GM10248 (cell line): ENCODE measurements at regions not wholly inside any gene's neighbourhood (a gene's known extent, or its start where the extent isn't known, plus 50 kb on each side); places are given as distances from the start of the nearest gene placed in this dataset.

Source experiments
- CTCF ChIA-PET: fragments of 300-600 bp; sonication (Branson Sonifier 250); formaldehyde crosslinking; extraction: SDS; loops from one replicate; lab custom pipeline; 2021; ENCODE audit warnings: antibody characterized with exemption; lab: Yijun Ruan, JAX
- POLR2A ChIA-PET: fragments of 350-650 bp; sonication (Branson Sonifier 250); formaldehyde crosslinking; extraction: SDS; loops from one replicate; lab custom pipeline; 2020; ENCODE audit warnings: antibody characterized with exemption; lab: Yijun Ruan, JAX
- DNase-seq: peaks from one replicate; pipeline ENCODE4 v3.0.0; 2012; ENCODE audit errors: extremely low spot score
- TF ChIP-seq, protein P1 (sequence below): IDR thresholded peaks from 2 replicates; pipeline ENCODE4 v1.5.1; 2012; ENCODE audit warnings: mild to moderate bottlenecking, low read depth; ENCODE audit errors: extremely low read depth, missing control alignments, control extremely low read depth

DNA sequence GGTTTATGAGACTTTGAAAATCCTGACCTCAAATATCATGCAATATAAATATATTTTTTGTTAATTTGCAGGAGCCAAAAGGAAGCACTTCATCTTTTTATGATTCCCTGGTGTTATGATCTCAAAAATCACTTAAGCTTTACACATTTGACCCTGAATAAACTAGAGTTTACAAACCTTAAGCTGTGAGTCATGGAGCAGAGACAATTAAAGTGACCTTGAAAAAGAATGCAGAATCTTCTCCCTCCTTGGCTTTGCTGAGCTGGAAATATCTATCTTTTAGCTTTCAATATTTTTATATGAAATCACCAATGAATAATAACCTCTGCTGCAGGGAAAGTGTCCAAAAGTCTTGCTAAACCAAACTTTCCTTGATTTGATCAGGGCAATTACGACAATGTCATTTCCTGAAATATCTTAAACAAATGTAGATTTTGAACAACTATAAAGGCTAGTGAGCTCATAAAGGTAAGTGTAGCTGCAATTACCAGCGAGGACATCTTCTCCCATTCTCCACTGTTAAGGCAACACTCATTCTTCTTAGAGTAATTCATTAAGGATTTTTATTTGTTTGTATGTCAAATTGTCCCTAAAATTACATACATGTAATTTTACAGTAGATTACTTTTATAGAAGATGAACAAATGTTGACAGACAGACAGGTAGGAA, 747.0 kb upstream of the LUZP2 start:
- ChIA-PET POLR2A (no interaction called here), CTCF (interaction anchor here (1.0 kb wide), 1 partner anchor 17 kb away, joined by 3 read pairs; no protein-coding TSS in a partner anchor)
- TF ChIP-seq, protein P1, sequence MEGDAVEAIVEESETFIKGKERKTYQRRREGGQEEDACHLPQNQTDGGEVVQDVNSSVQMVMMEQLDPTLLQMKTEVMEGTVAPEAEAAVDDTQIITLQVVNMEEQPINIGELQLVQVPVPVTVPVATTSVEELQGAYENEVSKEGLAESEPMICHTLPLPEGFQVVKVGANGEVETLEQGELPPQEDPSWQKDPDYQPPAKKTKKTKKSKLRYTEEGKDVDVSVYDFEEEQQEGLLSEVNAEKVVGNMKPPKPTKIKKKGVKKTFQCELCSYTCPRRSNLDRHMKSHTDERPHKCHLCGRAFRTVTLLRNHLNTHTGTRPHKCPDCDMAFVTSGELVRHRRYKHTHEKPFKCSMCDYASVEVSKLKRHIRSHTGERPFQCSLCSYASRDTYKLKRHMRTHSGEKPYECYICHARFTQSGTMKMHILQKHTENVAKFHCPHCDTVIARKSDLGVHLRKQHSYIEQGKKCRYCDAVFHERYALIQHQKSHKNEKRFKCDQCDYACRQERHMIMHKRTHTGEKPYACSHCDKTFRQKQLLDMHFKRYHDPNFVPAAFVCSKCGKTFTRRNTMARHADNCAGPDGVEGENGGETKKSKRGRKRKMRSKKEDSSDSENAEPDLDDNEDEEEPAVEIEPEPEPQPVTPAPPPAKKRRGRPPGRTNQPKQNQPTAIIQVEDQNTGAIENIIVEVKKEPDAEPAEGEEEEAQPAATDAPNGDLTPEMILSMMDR = no peak
- no peak for DNase-seq

DNA sequence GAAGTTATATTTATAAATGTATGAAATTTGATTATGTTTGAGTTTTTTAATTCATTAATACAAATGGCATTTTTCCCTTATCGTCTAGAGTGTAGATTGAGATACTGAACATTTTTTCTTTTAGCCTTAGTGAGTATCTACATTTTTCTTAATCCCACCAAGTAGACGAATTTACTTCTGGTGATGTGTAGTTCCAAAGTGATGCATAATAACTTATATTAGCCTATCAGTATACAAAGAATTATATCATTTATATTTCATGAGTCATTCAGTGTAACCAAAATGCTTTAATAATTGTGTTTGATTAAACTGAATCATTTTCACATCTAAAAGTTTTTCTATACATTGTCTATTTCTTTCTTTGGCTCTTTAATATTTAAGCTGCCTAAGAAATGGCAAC, 745.6 kb upstream of the LUZP2 start:
- CTCF ChIA-PET = no interaction called here
- DNase-seq = no peak
- TF ChIP-seq, protein P1 = no peak
- POLR2A ChIA-PET = no interaction called here

DNA sequence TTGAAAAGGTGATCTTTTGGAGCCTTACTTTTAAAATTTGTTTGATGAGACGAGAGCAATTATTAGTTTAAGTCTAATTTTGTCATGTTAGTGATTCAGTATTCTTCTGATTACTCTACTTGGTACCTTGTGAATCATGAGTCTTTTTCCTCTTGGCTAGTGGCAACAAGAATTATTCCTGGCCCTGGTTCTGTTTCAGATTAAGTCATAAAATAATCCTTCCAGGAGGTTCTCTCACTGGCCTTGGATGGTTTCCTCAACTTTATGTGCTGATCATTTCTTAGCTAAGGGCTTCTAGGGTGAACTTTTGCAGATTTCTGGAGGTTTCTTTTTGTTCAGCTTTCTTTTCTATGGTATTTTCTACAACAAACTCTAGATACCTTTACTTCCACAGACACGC, 741.8 kb upstream of the LUZP2 start:
- ChIA-PET POLR2A (no interaction called here), CTCF (interaction anchor here (0.7 kb wide), 1 partner anchor 61 kb away, joined by 3 read pairs; no protein-coding TSS in a partner anchor)
- TF ChIP-seq, protein P1 = no peak
- DNase-seq = no peak

DNA sequence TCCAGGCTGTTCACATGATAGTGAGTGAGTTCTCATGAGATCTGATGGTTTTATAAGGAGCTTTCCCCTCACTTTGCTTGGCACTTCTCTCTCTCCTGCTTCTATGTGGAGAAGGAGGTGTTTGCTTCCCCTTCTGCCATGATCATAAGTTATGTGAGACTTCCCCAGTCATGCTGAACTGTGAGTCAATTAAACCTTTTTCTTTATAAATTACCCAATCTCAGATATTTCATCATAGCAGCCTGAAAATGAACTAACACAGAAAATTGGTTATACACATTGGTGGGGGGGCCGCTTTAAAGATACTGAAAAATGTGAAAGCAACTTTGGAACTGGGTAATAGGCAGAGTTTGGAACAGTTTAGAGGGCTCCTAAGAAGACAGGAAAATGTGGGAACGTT, 741.1 kb upstream of the LUZP2 start:
- TF ChIP-seq, protein P1 = no peak
- no peak for DNase-seq
- POLR2A ChIA-PET = no interaction called here
- CTCF ChIA-PET = no interaction called here

DNA sequence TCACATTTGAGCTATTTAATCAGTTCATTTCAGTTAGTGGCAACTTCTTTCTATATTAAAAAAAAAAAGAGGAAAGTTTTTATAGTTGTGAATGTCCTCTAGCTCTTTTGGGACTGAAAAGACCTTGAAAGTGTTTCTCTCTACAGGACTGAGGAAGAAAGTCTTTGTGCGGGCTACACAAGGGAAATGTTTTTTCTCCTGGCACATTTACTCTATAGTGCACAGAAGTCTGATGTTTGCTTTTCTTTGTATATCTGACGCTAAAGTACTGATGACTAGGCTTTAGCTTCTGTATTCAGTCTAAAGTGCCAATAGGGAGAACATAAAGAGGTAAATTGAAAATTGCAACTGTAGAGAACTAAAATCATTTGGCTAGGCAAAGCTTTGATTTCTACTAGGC, 737.4 kb upstream of the LUZP2 start:
- TF ChIP-seq, protein P1 = no peak
- ChIA-PET CTCF (no interaction called here), POLR2A (no interaction called here)
- DNase-seq = no peak

DNA sequence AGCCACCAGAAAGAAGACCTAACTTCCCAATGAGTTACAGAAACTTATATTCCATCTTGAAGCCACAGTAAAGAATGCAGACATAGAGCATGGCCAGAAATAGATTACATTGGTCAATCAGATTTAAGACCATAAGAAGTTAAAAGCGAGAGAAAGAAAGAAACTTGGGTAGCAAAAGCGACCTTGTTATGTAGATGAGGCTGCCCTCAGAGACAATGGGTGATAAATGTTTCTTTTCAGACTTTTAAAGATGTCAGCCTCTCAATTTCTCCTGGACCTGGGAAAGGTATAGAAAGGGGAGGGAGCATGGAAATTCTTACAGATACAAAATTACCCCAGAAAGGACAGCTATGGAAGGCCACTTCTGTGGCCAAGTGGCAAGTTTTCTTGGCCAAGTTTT, 732.6 kb upstream of the LUZP2 start:
- CTCF ChIA-PET = no interaction called here
- POLR2A ChIA-PET = no interaction called here
- TF ChIP-seq, protein P1 = no peak
- DNase-seq = no peak
